Caco-2 (cell line): ENCODE measurements at regions not wholly inside any gene's neighbourhood (a gene's known extent, or its start where the extent isn't known, plus 50 kb on each side); places are given as distances from the start of the nearest gene placed in this dataset.

Source experiments
- BruUV-seq: library from RNA; stranded (reverse); fragments of 400-500 nt; replicated peaks from 2 replicates; lab custom pipeline; 2021; lab: Mats Ljungman, UMichigan
- CTCF ChIA-PET: fragments of 300-600 bp; sonication (Branson Sonifier 250); formaldehyde crosslinking; loops from one replicate; lab custom pipeline; 2022; ENCODE audit warnings: antibody characterized with exemption; lab: Charles Lee
- POLR2A ChIA-PET: fragments of 300-600 bp; sonication (Branson Sonifier 250); formaldehyde crosslinking; loops from one replicate; lab custom pipeline; 2022; ENCODE audit warnings: antibody characterized with exemption; lab: Charles Lee
- DNase-seq, 2 experiments: peaks; one replicate each; pipeline versions ENCODE4 v3.0.0 to v3.0.0-alpha.2; 2020 to 2022
- H3K27me3 ChIP-seq: replicated peaks from 2 replicates; pipeline ENCODE4 v1.6.0; 2011; ENCODE audit warnings: low read length; ENCODE audit not compliant: control insufficient read depth, insufficient read depth
- H3K36me3 ChIP-seq: 2 replicates; pipeline ENCODE4 v1.5.1; 2011; ENCODE audit warnings: low read length; ENCODE audit not compliant: control insufficient read depth, insufficient read depth
- H3K4me1 ChIP-seq: fragments of 250-450 bp; sonication (Bioruptor Pico); 2 replicates; pipeline ENCODE4 v1.5.1; 2020; ENCODE audit warnings: mild to moderate bottlenecking
- H3K4me3 ChIP-seq: 2 replicates; pipeline ENCODE4 v1.5.1; 2011; ENCODE audit warnings: low read depth, mild to moderate bottlenecking, control low read depth, low read length
- H3K9me3 ChIP-seq: fragments of 250-450 bp; sonication (Bioruptor Pico); 2 replicates; pipeline ENCODE4 v1.5.1; 2020; ENCODE audit warnings: mild to moderate bottlenecking, moderate library complexity
- H3K27ac Mint-ChIP-seq: one replicate; pipeline ENCODE4 v1.8.0; 2022; ENCODE audit warnings: mixed read lengths; ENCODE audit not compliant: unreplicated experiment
- H3K27me3 Mint-ChIP-seq: one replicate; pipeline ENCODE4 v1.8.0; 2022; ENCODE audit warnings: mixed read lengths; ENCODE audit not compliant: insufficient read depth, unreplicated experiment
- H3K36me3 Mint-ChIP-seq: one replicate; pipeline ENCODE4 v1.8.0; 2022; ENCODE audit warnings: mild to moderate bottlenecking, mixed read lengths; ENCODE audit not compliant: insufficient read depth, unreplicated experiment
- H3K4me1 Mint-ChIP-seq: one replicate; pipeline ENCODE4 v1.8.0; 2022; ENCODE audit warnings: low read depth, mixed read lengths; ENCODE audit not compliant: unreplicated experiment
- H3K4me3 Mint-ChIP-seq: one replicate; pipeline ENCODE4 v1.8.0; 2022; ENCODE audit warnings: mild to moderate bottlenecking, moderate library complexity, mixed read lengths; ENCODE audit not compliant: unreplicated experiment
- H3K9me3 Mint-ChIP-seq: one replicate; pipeline ENCODE4 v1.8.0; 2022; ENCODE audit warnings: mixed read lengths; ENCODE audit not compliant: unreplicated experiment
- CTCF ChIP-seq, 2 experiments: fragments of 200-600 bp in 1 of 2; IDR thresholded peaks; 1 replicate in 1 of 2; 2 replicates in 1 of 2; pipeline versions ENCODE4 v1.5.1 to v1.8.0; 2011 to 2022; ENCODE audit warnings: antibody characterized with exemption in 1 of 2, control low read depth in 1 of 2, inconsistent platforms in 1 of 2, low read depth in 1 of 2, low read length in 1 of 2, mild to moderate bottlenecking in 1 of 2, moderate library complexity in 1 of 2; ENCODE audit not compliant: insufficient read depth in 1 of 2, severe bottlenecking in 1 of 2, unreplicated experiment in 1 of 2
- intact Hi-C: fragments of 100-400 bp; cut with micrococcal nuclease; formaldehyde crosslinking; loops from one replicate; pipeline ENCODE4 v1.10.0; 2022; ENCODE audit not compliant: unreplicated experiment

- H3K4me1 ChIP-seq: no peaks in the 10 kb centered on the region
- Mint-ChIP-seq H3K36me3 (no peaks in the 10 kb centered on the region), H3K27me3 (peaks cover 2% of the 10 kb centered on the region), H3K4me3 (no peak overlapping the region), H3K9me3 (no peaks in the 10 kb centered on the region), H3K27ac (no peak overlapping the region), H3K4me1 (no peaks in the 10 kb centered on the region)
- BruUV-seq: no TSS peak
- ChIA-PET POLR2A (no interaction called here), CTCF (no interaction called here)
- H3K36me3 ChIP-seq: no peaks in the 10 kb centered on the region
- no peak for DNase-seq
- H3K9me3 ChIP-seq: no peaks in the 10 kb centered on the region
- H3K4me3 ChIP-seq: no peak overlapping the region
- no peak for TF ChIP-seq CTCF (IDR thresholded peaks at IDR 0.05; ENCODE audit: insufficient read depth in 1 of 2, low read depth in 1 of 2, low read length in 1 of 2, severe bottlenecking in 1 of 2, unreplicated experiment in 1 of 2)
- intact Hi-C loops: no loop called here
- H3K27me3 ChIP-seq: no peaks in the 10 kb centered on the region
Measured at GRCh38 chr10:36720895-36721294, 404.5 kb upstream of the ANKRD30A start.

GRCh38 chr10:36717118-36717517 lies 408.3 kb upstream of the ANKRD30A start:
- no peak overlapping the region for H3K27ac Mint-ChIP-seq
- BruUV-seq: no TSS peak
- POLR2A ChIA-PET: no interaction called here
- Histone ChIP-seq H3K4me3 (no peak overlapping the region), H3K4me1 (no peaks in the 10 kb centered on the region), H3K9me3 (no peaks in the 10 kb centered on the region), H3K27me3 (no peaks in the 10 kb centered on the region), H3K36me3 (no peaks in the 10 kb centered on the region)
- intact Hi-C loops: no loop called here
- no peak for TF ChIP-seq CTCF (IDR thresholded peaks at IDR 0.05; ENCODE audit: insufficient read depth in 1 of 2, low read depth in 1 of 2, low read length in 1 of 2, severe bottlenecking in 1 of 2, unreplicated experiment in 1 of 2)
- no peaks in the 10 kb centered on the region for H3K4me1 Mint-ChIP-seq
- peaks cover 8% of the 10 kb centered on the region for H3K27me3 Mint-ChIP-seq
- H3K9me3 Mint-ChIP-seq: no peaks in the 10 kb centered on the region
- CTCF ChIA-PET: no interaction called here
- DNase-seq: no peak
- H3K36me3 Mint-ChIP-seq: no peaks in the 10 kb centered on the region
- no peak overlapping the region for H3K4me3 Mint-ChIP-seq

GRCh38 chr10:36716291-36716690 lies 409.1 kb upstream of the ANKRD30A start:
- Mint-ChIP-seq H3K4me1 (no peaks in the 10 kb centered on the region), H3K27me3 (peaks cover 6% of the 10 kb centered on the region), H3K36me3 (no peaks in the 10 kb centered on the region), H3K4me3 (no peak overlapping the region), H3K9me3 (no peaks in the 10 kb centered on the region), H3K27ac (no peak overlapping the region)
- no peak for DNase-seq
- POLR2A ChIA-PET: no interaction called here
- CTCF ChIA-PET: no interaction called here
- Histone ChIP-seq H3K27me3 (no peaks in the 10 kb centered on the region), H3K36me3 (no peaks in the 10 kb centered on the region), H3K9me3 (no peaks in the 10 kb centered on the region), H3K4me3 (no peak overlapping the region), H3K4me1 (no peaks in the 10 kb centered on the region)
- no peak for TF ChIP-seq CTCF (IDR thresholded peaks at IDR 0.05; ENCODE audit: insufficient read depth in 1 of 2, low read depth in 1 of 2, low read length in 1 of 2, severe bottlenecking in 1 of 2, unreplicated experiment in 1 of 2)
- intact Hi-C loops: no loop called here
- no TSS peak for BruUV-seq
